GM23338 (cell line): ENCODE measurements at regions not wholly inside any gene's neighbourhood (a gene's known extent, or its start where the extent isn't known, plus 50 kb on each side); places are given as distances from the start of the nearest gene placed in this dataset.

Experiments
- CREB1 ChIP-seq: fragments of 250-450 bp; sonication (Bioruptor Pico); IDR thresholded peaks from 2 replicates; pipeline ENCODE4 v1.5.0; 2020; ENCODE audit warnings: low read depth, mild to moderate bottlenecking, moderate library complexity
- CTCF ChIP-seq, 2 experiments: fragments of 200-600 bp in 1 of 2; sonication (generic) in 1 of 2; conservative IDR thresholded peaks; 2 replicates each; pipeline versions ENCODE4 v1.5.1 to v1.6.1; 2016 to 2017; ENCODE audit warnings: antibody characterized with exemption in 2 of 2, low read depth in 2 of 2, mild to moderate bottlenecking in 2 of 2, moderate library complexity in 1 of 2
- EZH2phosphoT487 ChIP-seq: fragments of 200-600 bp; sonication (generic); IDR thresholded peaks from one replicate; pipeline ENCODE4 v1.8.1; 2018; ENCODE audit warnings: antibody characterized with exemption; ENCODE audit not compliant: unreplicated experiment
- JUNB ChIP-seq: IDR thresholded peaks from one replicate; pipeline ENCODE4 v1.6.1; 2016; ENCODE audit warnings: antibody characterized with exemption; ENCODE audit not compliant: unreplicated experiment
- NANOG ChIP-seq: IDR thresholded peaks from 2 replicates; pipeline ENCODE4 v1.6.1; 2016; ENCODE audit warnings: antibody characterized with exemption, borderline replicate concordance
- POLR2AphosphoS5 ChIP-seq: IDR thresholded peaks from 2 replicates; pipeline ENCODE4 v1.6.1; 2016; ENCODE audit warnings: antibody characterized with exemption, low read depth
- STAT1 ChIP-seq: IDR thresholded peaks from one replicate; pipeline ENCODE4 v1.6.1; 2016; ENCODE audit warnings: antibody characterized with exemption; ENCODE audit not compliant: unreplicated experiment
- ZNF114 ChIP-seq: fragments of 250-450 bp; sonication (Bioruptor Pico); IDR thresholded peaks from 2 replicates; pipeline ENCODE4 v1.5.0; 2020; ENCODE audit warnings: mild to moderate bottlenecking, moderate library complexity
- ZNF331 ChIP-seq: fragments of 250-450 bp; sonication (Bioruptor Pico); IDR thresholded peaks from 2 replicates; pipeline ENCODE4 v1.5.0; 2020; ENCODE audit warnings: low read depth, mild to moderate bottlenecking, moderate library complexity
- ZNF462 ChIP-seq: fragments of 250-450 bp; sonication (Bioruptor Pico); IDR thresholded peaks from 2 replicates; pipeline ENCODE4 v1.5.0; 2020; ENCODE audit warnings: mild to moderate bottlenecking, moderate library complexity

GRCh38 chr4:132662456-132662855, 486.6 kb upstream of the PCDH10 start (continued):
- no peak for TF ChIP-seq ZNF462 (CRISPR knock-in tag)
- no peak for TF ChIP-seq CREB1 (CRISPR knock-in tag)
- no peak for TF ChIP-seq ZNF114 (CRISPR knock-in tag)
- TF ChIP-seq JUNB: no peak
- TF ChIP-seq NANOG: no peak
- TF ChIP-seq ZNF331 (CRISPR knock-in tag): no peak
- TF ChIP-seq POLR2AphosphoS5: no peak
- no peak for TF ChIP-seq CTCF (conservative IDR thresholded peaks at IDR 0.05; ENCODE audit: low read depth in 2 of 2)
- TF ChIP-seq STAT1: no peak
- no peak for TF ChIP-seq EZH2phosphoT487
